Transverse colon (tissue), 4 donors: ENCODE measurements at regions not wholly inside any gene's neighbourhood (a gene's known extent, or its start where the extent isn't known, plus 50 kb on each side); places are given as distances from the start of the nearest gene placed in this dataset.

Experiments
- DNase-seq: peaks from one replicate; pipeline ENCODE4 v3.0.0-alpha.2; 2019
- H3K27ac ChIP-seq, 4 donors: fragments of 200-600 bp; sonication (generic); 2 replicates each; pipeline ENCODE4 v1.5.1; 2016 to 2018; ENCODE audit warnings: inconsistent platforms in 4 of 4
- H3K27me3 ChIP-seq: fragments of 200-600 bp; sonication (generic); 2 replicates; pipeline ENCODE4 v1.5.1; 2017; ENCODE audit warnings: inconsistent platforms
- H3K36me3 ChIP-seq, 4 donors: fragments of 200-600 bp; sonication (generic); 2 replicates each; pipeline ENCODE4 v1.5.1; 2017 to 2019; ENCODE audit warnings: inconsistent platforms in 4 of 4
- H3K4me1 ChIP-seq, 4 donors: fragments of 200-600 bp; sonication (generic); 2 replicates each; pipeline ENCODE4 v1.5.1; 2017 to 2020; ENCODE audit warnings: inconsistent platforms in 4 of 4
- H3K4me3 ChIP-seq, 4 donors: fragments of 200-600 bp; sonication (generic); 1 replicate in 1 of 4; 2 replicates in 3 of 4; pipeline versions ENCODE4 v1.5.1 to v1.6.1; 2017 to 2019; ENCODE audit warnings: inconsistent platforms in 4 of 4
- H3K9me3 ChIP-seq, 2 donors: fragments of 200-600 bp; sonication (generic); 2 replicates each; pipeline ENCODE4 v1.5.1; 2017 to 2019; ENCODE audit warnings: inconsistent platforms in 2 of 2
- EP300 ChIP-seq: sonication (generic); formaldehyde crosslinking; IDR thresholded peaks from one replicate; pipeline ENCODE4 v1.6.1; 2017; ENCODE audit warnings: antibody characterized with exemption, low read depth
- POLR2A ChIP-seq: fragments of 450-650 bp; IDR thresholded peaks from one replicate; pipeline ENCODE4 v1.6.1; 2016; ENCODE audit warnings: antibody characterized with exemption, mild to moderate bottlenecking, moderate library complexity
- POLR2AphosphoS5 ChIP-seq, 3 donors: sonication (generic); formaldehyde crosslinking; IDR thresholded peaks; one replicate each; pipeline ENCODE4 v1.6.1; 2016; ENCODE audit warnings: antibody characterized with exemption in 3 of 3
- WGBS, 2 donors: methylation state at CpG; one replicate each; pipeline ENCODE4 v1.1.5; 2018; ENCODE audit warnings: low coverage in 1 of 2; 5-methylcytosine and 5-hydroxymethylcytosine counted together
- in situ Hi-C, 4 donors: fragments of 200-750 bp; cut with MboI; loops; one replicate each; pipeline versions ENCODE4 v1.15.0 to v1.15.1; 2017; ENCODE audit warnings: low sequenced_read_pairs in 3 of 4, low pct_ligation_motif_present in 1 of 4, low pct_unique_long_range_greater_than_20kb in 1 of 4
- intact Hi-C: fragments of 100-400 bp; cut with DNase I; formaldehyde crosslinking; loops from one replicate; pipeline ENCODE4 v1.15.1; 2023; ENCODE audit warnings: low total_unique reads
- TF ChIP-seq, protein P1 (sequence below), 5 experiments: fragments of 200-600 bp in 3 of 5; fragments of 450-650 bp in 2 of 5; sonication (generic) in 3 of 5; IDR thresholded peaks; 1 replicate in 2 of 5; 2 replicates in 3 of 5; pipeline ENCODE4 v1.5.1; 2016 to 2017; ENCODE audit warnings: antibody characterized with exemption in 5 of 5, inconsistent platforms in 3 of 5, mild to moderate bottlenecking in 2 of 5, moderate library complexity in 1 of 5

DNA sequence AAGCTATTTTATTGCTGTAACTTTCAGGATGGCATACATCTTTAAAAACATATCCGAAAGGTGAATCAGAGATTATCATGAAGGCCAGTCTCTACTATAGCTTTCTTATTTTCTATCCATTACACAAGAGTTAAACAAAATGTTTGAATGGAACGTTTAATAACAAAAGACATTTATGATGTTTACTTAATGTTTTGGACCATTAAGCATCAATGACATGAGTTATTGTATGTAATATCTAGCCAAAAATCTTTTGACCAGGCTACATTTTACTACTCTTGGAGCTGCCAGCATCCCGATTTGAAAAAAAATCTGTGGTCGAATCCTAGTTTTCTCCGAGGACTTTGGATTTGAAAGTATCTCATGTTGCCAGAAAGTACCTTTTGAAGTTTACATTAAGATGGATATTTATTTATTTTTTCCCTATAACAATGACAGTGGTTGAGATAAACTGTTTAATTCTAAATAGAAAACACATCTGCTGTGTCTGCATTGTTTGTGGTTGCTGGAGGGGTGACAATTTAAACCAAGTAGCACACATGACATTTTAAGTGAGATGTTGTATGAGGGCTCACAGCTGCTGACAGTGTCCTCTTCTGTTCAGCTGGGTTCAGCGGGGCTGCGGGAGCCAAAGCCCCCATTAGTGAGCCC is 293.7 kb upstream of the TCF21 start:
- Histone ChIP-seq H3K9me3 (no peaks in the 10 kb centered on the region), H3K27ac (peak overlapping the region; percentile 13 to 46 (median 37)), H3K36me3 (no peaks in the 10 kb centered on the region), H3K27me3 (no peaks in the 10 kb centered on the region), H3K4me1 (no peaks in the 10 kb centered on the region), H3K4me3 (no peak overlapping the region)
- intact Hi-C loops, result no loop called here
- TF ChIP-seq, protein P1, sequence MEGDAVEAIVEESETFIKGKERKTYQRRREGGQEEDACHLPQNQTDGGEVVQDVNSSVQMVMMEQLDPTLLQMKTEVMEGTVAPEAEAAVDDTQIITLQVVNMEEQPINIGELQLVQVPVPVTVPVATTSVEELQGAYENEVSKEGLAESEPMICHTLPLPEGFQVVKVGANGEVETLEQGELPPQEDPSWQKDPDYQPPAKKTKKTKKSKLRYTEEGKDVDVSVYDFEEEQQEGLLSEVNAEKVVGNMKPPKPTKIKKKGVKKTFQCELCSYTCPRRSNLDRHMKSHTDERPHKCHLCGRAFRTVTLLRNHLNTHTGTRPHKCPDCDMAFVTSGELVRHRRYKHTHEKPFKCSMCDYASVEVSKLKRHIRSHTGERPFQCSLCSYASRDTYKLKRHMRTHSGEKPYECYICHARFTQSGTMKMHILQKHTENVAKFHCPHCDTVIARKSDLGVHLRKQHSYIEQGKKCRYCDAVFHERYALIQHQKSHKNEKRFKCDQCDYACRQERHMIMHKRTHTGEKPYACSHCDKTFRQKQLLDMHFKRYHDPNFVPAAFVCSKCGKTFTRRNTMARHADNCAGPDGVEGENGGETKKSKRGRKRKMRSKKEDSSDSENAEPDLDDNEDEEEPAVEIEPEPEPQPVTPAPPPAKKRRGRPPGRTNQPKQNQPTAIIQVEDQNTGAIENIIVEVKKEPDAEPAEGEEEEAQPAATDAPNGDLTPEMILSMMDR (IDR thresholded peaks at IDR 0.05), result no peak
- no peak for TF ChIP-seq EP300
- no peak for TF ChIP-seq POLR2A
- WGBS, 2 donors, result 50 to 57% methylated on average over 5 to 7 of the region's 7 CpGs
- no peak for DNase-seq
- in situ Hi-C loops, result no loop called here

GRCh38 chr6:133606852-133607251 is 282.1 kb upstream of the TCF21 start:
- H3K27me3 ChIP-seq, result no peaks in the 10 kb centered on the region
- TF ChIP-seq EP300, result no peak
- TF ChIP-seq, protein P1 (IDR thresholded peaks at IDR 0.05), result no peak
- TF ChIP-seq POLR2A, result no peak
- no peak for TF ChIP-seq POLR2AphosphoS5 (IDR thresholded peaks at IDR 0.05)
- H3K9me3 ChIP-seq, result no peaks in the 10 kb centered on the region
- in situ Hi-C loops (no loop called here), intact Hi-C loops (no loop called here)
- H3K4me1 ChIP-seq, result no peaks in the 10 kb centered on the region
- H3K4me3 ChIP-seq, result no peak overlapping the region
- no peaks in the 10 kb centered on the region for H3K36me3 ChIP-seq
- WGBS, 2 donors, result 56 to 57% methylated on average over 3 of the region's 3 CpGs
- no peak overlapping the region for H3K27ac ChIP-seq
- no peak for DNase-seq

GRCh38 chr6:133608620-133609019 is 280.3 kb upstream of the TCF21 start:
- intact Hi-C loops, result no loop called here
- in situ Hi-C loops, result no loop called here

GRCh38 chr6:133609415-133610226 is 279.3 kb upstream of the TCF21 start:
- no peak for DNase-seq
- in situ Hi-C loops, result no loop called here
- TF ChIP-seq POLR2AphosphoS5 (IDR thresholded peaks at IDR 0.05), result peak in 1 of 3 donors; percentile 26
- no peak for TF ChIP-seq POLR2A
- TF ChIP-seq, protein P1 (IDR thresholded peaks at IDR 0.05), result no peak

More at GRCh38 chr6:133608620-133609019, 280.3 kb upstream of the TCF21 start:
- WGBS, 2 donors, result 75 to 86% methylated on average over 1 to 9 of the region's 9 CpGs
- Histone ChIP-seq H3K4me1 (no peaks in the 10 kb centered on the region), H3K27me3 (no peaks in the 10 kb centered on the region), H3K36me3 (no peaks in the 10 kb centered on the region), H3K4me3 (no peak overlapping the region), H3K27ac (no peak overlapping the region), H3K9me3 (no peaks in the 10 kb centered on the region)
- DNase-seq, result no peak
- TF ChIP-seq POLR2AphosphoS5 (IDR thresholded peaks at IDR 0.05), result no peak
- TF ChIP-seq EP300, result no peak
- TF ChIP-seq POLR2A, result no peak
- TF ChIP-seq, protein P1 (IDR thresholded peaks at IDR 0.05), result no peak

More at GRCh38 chr6:133609415-133610226, 279.3 kb upstream of the TCF21 start:
- Histone ChIP-seq H3K4me3 (no peak overlapping the region), H3K27ac (peak overlapping the region in 1 of 4 donors; percentile 34), H3K9me3 (no peaks in the 10 kb centered on the region), H3K27me3 (no peaks in the 10 kb centered on the region), H3K36me3 (no peaks in the 10 kb centered on the region), H3K4me1 (no peaks in the 10 kb centered on the region)
- 31 to 46% methylated on average over 1 to 2 of the region's 2 CpGs for WGBS, 2 donors
- intact Hi-C loops, result no loop called here
